ENCODE measurements at regions not wholly inside any gene's neighbourhood (a gene's known extent, or its start where the extent isn't known, plus 50 kb on each side); places are given as distances from the start of the nearest gene placed in this dataset.
"Not testable (repeated sequence)": the region's sequence is repeated elsewhere in the genome, so short reads cannot be mapped to it uniquely, and the experiment has no call there.

DNA sequence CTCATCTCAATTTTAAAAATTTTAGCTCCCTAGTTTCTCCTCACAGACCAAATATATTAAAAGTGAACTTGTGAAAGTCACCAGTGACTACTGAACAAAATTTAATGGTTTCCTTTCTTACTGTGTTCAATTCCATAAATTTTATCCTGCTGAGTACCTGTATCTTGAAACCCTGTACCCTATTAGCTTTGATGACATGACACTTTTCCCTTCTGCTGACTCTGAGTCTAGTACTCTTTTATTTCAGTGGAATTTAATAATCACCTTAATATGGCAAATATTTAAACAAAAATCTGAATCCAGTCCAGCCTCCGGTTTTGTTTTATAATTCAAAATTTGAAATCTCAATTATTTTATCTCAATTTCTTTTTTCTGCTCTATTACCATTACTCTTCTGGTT, 203.1 kb upstream of the NUDT6 start:
- Mint-ChIP-seq H3K36me3 (no peaks in the 10 kb centered on the region), H3K4me3 (no peak overlapping the region), H3K4me1 (no peaks in the 10 kb centered on the region), H3K9me3 (no peaks in the 10 kb centered on the region), H3K27ac (no peak overlapping the region)
- DNase-seq (ENCODE audit: low spot score in 2 of 2) (no peak), ATAC-seq (no peak)

DNA sequence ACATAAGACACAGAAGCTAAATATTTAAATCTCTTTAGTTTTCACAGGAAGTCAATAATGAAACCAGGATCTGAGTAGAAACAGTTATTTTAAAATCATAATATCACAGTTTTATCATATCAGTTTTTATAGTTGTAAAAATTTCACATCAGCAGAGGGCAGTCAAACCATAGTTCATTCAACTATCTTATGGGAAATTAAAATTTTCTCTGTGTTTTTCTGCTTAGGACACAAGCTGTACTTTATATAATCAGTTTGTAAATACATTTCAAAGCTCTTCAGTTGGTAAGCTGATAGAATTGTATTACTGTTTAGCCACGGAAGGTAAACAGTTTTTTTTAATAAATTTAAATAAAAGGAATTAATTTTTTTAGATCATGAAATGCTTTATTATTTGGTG, 204.8 kb upstream of the NUDT6 start:
- Mint-ChIP-seq H3K9me3 (no peaks in the 10 kb centered on the region), H3K4me3 (no peak overlapping the region), H3K27ac (no peak overlapping the region), H3K36me3 (no peaks in the 10 kb centered on the region), H3K4me1 (no peaks in the 10 kb centered on the region)
- no peak for DNase-seq (ENCODE audit: low spot score in 2 of 2)
- ATAC-seq = no peak

DNA sequence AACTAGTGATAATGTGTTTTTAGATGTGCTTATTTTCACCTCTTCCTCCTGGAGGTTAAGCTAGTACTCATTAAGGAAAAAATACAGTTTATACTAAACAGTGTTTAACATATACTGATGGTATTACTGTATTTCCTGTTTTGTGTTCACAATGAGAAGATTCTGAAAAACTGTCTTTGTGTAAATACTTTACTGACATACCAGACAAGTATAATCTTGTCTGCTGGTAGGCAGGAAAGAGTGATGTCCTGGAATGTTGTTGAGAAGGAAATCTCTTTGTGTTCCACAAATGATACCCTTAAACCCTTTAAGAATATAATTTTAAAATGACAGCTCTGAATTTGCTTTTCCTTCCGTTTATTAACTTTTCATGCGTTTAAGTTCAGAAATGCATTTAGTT, 205.5 kb upstream of the NUDT6 start:
- H3K36me3 Mint-ChIP-seq = no peaks in the 10 kb centered on the region
- ATAC-seq (no peak), DNase-seq (ENCODE audit: low spot score in 2 of 2) (no peak)
- no peak overlapping the region for H3K4me3 Mint-ChIP-seq
- H3K9me3 Mint-ChIP-seq = no peaks in the 10 kb centered on the region
- H3K27ac Mint-ChIP-seq = no peak overlapping the region
- H3K4me1 Mint-ChIP-seq = no peaks in the 10 kb centered on the region

DNA sequence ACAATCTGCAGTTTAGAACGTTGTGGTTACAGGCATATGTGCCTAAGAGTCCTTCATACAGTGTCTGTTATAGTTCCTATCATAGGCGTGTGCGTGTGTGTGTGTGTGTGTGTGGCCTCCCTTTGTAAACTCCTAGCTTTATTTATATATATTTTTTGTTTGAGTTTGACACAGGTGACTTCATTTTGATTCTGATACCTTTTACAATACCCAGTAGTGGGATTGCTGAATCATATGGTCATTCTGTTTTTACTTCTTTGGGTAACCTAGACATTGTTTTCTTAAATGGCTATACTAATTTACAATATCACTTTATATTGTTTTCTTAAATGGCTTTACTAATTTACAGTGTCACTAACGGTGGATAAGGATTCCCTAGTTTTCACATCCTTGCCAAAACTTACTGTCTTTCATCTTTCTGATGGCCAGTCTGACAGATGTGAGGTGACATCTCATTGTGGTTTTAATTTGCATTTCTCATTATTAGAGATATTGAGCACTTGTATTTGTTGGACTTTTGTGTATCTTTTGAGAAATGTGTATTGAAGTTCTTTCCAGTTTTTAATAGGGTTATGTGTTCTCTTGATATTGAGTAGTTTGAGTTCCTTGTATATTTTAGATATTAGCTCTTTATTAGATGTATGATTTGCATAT, 211.1 kb upstream of the NUDT6 start:
- H3K4me1 Mint-ChIP-seq = no peaks in the 10 kb centered on the region
- no peak for DNase-seq (ENCODE audit: low spot score in 2 of 2)
- no peak for ATAC-seq
- no peak overlapping the region for H3K4me3 Mint-ChIP-seq
- no peaks in the 10 kb centered on the region for H3K9me3 Mint-ChIP-seq
- no peak overlapping the region for H3K27ac Mint-ChIP-seq
- H3K36me3 Mint-ChIP-seq = no peaks in the 10 kb centered on the region

DNA sequence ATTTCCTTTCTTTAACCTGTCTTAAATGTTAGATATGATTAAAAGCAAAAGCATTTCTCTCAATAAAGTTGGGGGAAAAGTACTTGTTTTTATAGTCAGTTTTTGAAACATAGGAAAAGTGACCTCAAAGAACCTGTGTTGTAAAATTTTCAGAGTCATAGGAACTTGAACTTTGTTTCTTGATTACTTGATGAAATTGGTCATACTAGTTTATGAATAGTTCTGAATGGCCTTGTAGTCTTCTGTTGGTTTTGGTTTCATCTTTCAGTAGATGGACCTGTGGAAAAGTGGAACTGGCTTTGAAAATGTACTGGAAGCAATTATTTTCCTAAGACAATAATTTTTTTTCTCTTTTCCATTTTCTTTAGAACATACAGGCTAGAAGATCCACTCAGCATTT, 222.2 kb upstream of the NUDT6 start:
- DNase-seq (ENCODE audit: low spot score in 2 of 2) (no peak), ATAC-seq (no peak)
- Mint-ChIP-seq H3K4me1 (no peaks in the 10 kb centered on the region), H3K36me3 (no peaks in the 10 kb centered on the region), H3K4me3 (no peak overlapping the region), H3K27ac (no peak overlapping the region), H3K9me3 (peaks cover 3% of the 10 kb centered on the region)

DNA sequence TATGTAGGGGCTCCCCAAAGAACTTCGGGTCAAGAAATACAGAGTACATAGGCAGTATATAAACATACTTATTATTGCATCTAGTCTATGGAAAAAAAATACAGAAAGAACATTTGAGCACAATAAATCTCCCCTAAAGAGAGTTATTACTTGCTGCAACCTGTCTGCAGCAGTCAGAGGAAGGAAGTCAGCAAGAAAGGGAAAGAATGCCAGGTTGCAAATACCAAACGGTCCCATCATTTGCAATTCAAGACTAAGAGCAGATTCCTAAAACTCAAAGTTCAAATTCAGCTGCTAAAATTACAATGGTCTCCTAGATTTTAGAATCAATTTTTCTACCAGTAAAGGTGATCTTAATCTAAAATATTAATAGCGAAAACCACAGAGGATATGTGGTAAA, 236.2 kb upstream of the NUDT6 start:
- H3K27ac Mint-ChIP-seq = no peak overlapping the region
- DNase-seq (ENCODE audit: low spot score in 2 of 2) = no peak
- no peaks in the 10 kb centered on the region for H3K9me3 Mint-ChIP-seq
- H3K36me3 Mint-ChIP-seq = no peaks in the 10 kb centered on the region
- no peaks in the 10 kb centered on the region for H3K4me1 Mint-ChIP-seq
- H3K4me3 Mint-ChIP-seq = no peak overlapping the region
- ATAC-seq = no peak

DNA sequence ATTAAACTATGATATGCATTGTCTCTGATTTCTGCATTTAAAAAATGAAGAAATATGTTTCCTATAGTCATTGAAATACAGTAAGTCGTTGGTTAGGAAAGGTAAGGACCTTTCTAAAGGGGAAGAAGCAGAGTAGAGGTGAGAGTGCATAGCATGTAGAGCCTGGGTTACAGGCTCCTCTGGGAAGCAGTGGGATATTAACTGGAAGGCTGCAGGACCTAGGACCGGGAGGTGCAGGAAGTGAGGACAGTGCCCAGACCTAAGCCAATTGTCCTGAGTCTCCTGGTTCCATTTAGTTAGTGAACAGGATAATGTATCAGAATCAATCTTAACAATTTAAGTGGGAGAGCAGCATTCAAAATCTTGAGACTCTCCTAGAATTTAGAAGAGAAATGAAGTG, 237.1 kb upstream of the NUDT6 start:
- Mint-ChIP-seq H3K4me1 (no peaks in the 10 kb centered on the region), H3K9me3 (no peaks in the 10 kb centered on the region), H3K4me3 (no peak overlapping the region), H3K27ac (no peak overlapping the region), H3K36me3 (no peaks in the 10 kb centered on the region)
- no peak for DNase-seq (ENCODE audit: low spot score in 2 of 2)
- no peak for ATAC-seq

DNA sequence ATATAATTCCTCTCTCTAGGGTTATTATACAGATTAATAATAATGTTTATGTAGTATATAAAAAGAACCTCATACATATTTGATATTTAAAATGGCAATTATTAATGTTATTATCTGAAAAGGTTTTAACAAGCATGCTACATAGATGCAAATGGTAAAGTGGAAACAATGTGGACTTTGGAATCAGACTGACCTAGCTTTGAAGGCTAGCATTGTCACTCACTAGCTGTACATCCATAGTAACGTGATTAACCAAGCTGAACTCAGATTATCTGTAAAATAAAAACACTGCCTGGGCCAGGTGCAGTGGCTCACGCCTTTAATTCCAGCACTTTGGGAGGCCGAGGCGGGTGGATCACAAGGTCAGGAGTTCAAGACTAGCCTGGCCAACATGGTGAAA, 233.7 kb upstream of the SPRY1 start:
- ATAC-seq (no peak), DNase-seq (ENCODE audit: low spot score in 2 of 2) (no peak)
- H3K4me1 Mint-ChIP-seq = no peaks in the 10 kb centered on the region
- H3K9me3 Mint-ChIP-seq = no peaks in the 10 kb centered on the region
- H3K4me3 Mint-ChIP-seq = no peak overlapping the region
- H3K27ac Mint-ChIP-seq = no peak overlapping the region
- H3K36me3 Mint-ChIP-seq = no peaks in the 10 kb centered on the region

DNA sequence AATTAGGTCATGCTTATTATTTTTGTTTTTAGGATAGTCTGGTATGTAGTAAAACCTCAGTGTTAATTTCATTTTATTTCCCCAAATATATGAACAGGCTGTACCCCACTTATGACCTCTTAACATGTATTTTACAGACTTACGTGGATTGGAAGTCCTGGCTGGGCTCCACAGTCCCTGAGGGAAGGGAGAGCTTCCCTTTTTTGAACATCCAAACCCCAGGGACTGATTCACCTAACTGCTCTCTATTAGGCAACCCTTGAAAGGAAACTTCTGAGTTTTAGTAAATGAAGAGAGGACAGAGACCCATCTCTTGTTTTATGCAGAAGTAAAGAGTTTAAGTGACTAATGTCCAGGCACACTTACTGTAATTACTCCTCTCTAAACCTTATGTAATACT, 233.1 kb upstream of the SPRY1 start:
- Mint-ChIP-seq H3K27ac (no peak overlapping the region), H3K4me1 (no peaks in the 10 kb centered on the region), H3K9me3 (no peaks in the 10 kb centered on the region), H3K4me3 (no peak overlapping the region), H3K36me3 (no peaks in the 10 kb centered on the region)
- no peak for ATAC-seq
- no peak for DNase-seq (ENCODE audit: low spot score in 2 of 2)

DNA sequence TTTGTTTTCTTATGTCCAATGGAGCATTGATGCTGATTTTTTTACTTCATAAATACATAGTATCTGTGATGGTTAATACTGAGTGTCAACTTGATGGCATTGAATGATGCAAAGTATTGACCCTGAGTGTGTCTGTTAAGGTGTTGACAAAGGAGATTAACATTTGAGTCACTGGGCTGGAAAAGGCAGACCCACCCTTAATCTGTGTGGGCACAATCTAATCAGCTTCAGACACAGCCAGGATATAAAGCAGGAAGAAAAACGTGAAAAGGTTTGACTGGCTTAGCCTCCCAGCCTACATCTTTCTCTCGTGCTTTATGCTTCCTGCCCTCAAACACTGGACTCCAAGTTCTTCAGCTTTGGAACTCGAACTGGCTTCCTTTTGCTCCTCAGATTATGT, 230.6 kb upstream of the SPRY1 start:
- ATAC-seq = no peak
- no peak overlapping the region for H3K4me3 Mint-ChIP-seq

DNA sequence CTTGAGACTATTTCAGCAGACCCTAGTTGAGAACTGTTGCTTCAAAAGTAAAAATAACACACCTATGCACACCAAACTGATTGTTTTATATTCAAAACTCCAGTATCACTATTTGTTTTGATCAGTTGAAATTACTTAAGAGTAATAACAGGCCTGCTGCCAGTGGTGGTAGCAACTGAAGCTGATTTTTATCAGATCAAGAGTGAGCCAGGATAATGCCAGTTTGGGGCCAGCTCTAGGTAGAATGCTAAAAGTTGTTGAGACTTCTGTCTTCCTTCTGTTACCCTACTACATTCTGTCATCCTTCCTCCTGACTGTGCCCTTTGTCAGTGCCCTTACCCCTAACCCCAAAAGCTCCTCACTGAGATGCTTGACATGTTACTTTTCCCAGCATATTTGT, 228.7 kb upstream of the SPRY1 start:
- Mint-ChIP-seq H3K4me1 (no peaks in the 10 kb centered on the region), H3K36me3 (no peaks in the 10 kb centered on the region), H3K27ac (no peak overlapping the region), H3K9me3 (no peaks in the 10 kb centered on the region), H3K4me3 (no peak overlapping the region)
- DNase-seq (ENCODE audit: low spot score in 2 of 2) (no peak), ATAC-seq (no peak)

More for the DNA sequence above, 230.6 kb upstream of the SPRY1 start:
- DNase-seq (ENCODE audit: low spot score in 2 of 2) = no peak
- Mint-ChIP-seq H3K36me3 (no peaks in the 10 kb centered on the region), H3K9me3 (no peaks in the 10 kb centered on the region), H3K4me1 (no peaks in the 10 kb centered on the region), H3K27ac (no peak overlapping the region)

DNA sequence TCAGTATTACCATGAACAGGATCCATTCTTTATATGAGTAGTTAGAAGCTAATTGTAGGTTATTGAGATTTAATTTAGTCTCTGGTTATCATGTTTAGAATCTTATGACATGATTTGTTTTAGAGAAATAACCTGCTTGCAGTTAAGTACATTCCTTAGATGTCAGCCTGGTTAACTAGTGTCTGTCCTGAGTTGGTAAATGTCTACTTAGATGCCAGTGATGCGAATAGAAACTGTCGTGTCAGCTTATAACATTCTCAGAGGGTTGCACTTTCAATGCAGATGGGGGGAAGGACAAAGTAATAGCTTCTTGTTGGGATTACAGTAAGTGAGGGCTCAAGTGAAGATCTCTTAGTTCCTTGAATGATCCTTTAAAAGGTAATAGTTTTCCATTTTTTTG, 227.8 kb upstream of the SPRY1 start:
- no peak overlapping the region for H3K4me3 Mint-ChIP-seq
- no peak for ATAC-seq
- H3K36me3 Mint-ChIP-seq = no peaks in the 10 kb centered on the region
- no peaks in the 10 kb centered on the region for H3K4me1 Mint-ChIP-seq
- no peak for DNase-seq (ENCODE audit: low spot score in 2 of 2)
- H3K27ac Mint-ChIP-seq = no peak overlapping the region
- H3K9me3 Mint-ChIP-seq = no peaks in the 10 kb centered on the region

DNA sequence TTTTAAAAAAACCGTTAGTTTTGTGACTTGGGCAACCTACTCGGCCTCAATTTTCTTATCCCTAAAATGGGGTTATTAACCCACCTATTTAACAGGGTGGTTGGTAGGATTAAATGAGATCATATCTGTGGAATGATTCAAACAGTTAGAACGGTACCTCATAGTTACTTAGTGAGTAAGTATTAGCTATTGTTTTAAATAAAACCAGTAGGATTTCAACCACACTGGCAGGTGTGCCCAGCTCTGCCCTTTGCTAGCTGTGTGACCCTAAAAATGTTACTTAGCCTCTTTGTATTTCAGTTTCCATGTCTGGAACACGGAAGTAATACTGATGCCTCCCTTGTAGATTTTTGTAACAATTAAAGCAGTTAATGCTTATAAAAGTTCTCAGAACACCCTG, 225.8 kb upstream of the SPRY1 start:
- DNase-seq (ENCODE audit: low spot score in 2 of 2) (no peak), ATAC-seq (no peak)
- Mint-ChIP-seq H3K4me1 (no peaks in the 10 kb centered on the region), H3K9me3 (no peaks in the 10 kb centered on the region), H3K4me3 (no peak overlapping the region), H3K36me3 (no peaks in the 10 kb centered on the region), H3K27ac (no peak overlapping the region)

DNA sequence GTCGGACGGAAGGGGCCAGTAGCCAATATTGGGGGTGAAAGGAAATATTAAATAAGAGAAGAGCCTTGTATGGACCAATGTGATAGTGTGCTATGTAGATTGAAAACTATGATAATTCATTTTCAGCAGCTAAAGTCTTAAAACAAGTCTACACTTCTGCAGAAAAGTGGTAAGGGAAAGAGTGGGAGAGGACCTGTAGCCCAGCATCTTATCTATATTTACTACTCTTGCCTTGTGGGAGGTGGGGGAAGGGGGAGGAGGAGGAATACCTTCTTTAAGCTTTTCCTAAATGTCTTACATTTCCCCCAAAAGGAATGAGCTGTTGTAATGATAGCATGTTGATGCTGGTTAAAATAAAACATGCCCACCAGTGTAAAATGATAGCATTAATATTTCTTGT, 220.0 kb upstream of the SPRY1 start:
- no peaks in the 10 kb centered on the region for H3K9me3 Mint-ChIP-seq
- ATAC-seq = no peak
- DNase-seq (ENCODE audit: low spot score in 2 of 2) = no peak
- H3K36me3 Mint-ChIP-seq = no peaks in the 10 kb centered on the region
- H3K4me3 Mint-ChIP-seq = no peak overlapping the region
- H3K4me1 Mint-ChIP-seq = no peaks in the 10 kb centered on the region
- H3K27ac Mint-ChIP-seq = no peak overlapping the region

DNA sequence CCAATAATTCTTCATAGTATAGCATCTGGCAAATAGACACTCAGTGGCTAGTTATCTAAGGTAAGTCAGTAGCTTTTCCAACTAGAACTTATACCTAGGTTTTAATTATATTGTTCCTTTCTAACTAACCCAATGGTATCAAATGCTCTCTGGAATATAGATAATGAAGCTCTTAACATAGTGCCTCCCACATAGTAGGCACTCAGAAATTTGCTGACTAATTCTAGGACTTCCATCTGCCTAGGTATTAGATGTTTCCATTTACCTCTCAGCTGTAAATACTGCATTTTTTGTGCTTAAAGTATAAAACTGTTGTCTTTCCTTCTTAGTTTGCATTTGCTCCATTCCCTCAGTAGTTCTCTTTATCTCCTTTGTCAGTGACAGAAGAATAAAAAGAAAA, 214.3 kb upstream of the SPRY1 start:
- Mint-ChIP-seq H3K4me3 (no peak overlapping the region), H3K27ac (no peak overlapping the region), H3K4me1 (no peaks in the 10 kb centered on the region), H3K36me3 (no peaks in the 10 kb centered on the region), H3K9me3 (no peaks in the 10 kb centered on the region)
- no peak for DNase-seq (ENCODE audit: low spot score in 2 of 2)
- no peak for ATAC-seq

DNA sequence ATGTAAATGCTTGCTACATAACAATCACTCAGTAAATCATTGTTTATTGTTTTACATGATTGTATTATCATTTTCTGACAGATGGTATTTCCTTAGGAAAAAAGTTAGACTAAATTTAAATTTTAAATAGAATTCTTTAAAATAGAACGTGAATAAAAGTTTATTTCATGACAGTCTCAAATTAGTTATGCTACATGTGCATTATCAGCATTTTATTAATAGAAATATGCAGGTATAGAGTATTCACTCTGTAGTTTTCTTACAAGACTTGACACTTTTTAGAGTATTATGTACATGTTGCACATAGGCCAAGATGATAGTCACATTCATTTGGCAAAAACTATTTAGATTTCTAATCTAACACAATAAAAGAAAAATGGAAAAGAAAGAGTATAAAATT, 213.3 kb upstream of the SPRY1 start:
- H3K27ac Mint-ChIP-seq = no peak overlapping the region
- ATAC-seq (no peak), DNase-seq (ENCODE audit: low spot score in 2 of 2) (no peak)
- H3K4me3 Mint-ChIP-seq = no peak overlapping the region
- no peaks in the 10 kb centered on the region for H3K9me3 Mint-ChIP-seq
- H3K36me3 Mint-ChIP-seq = no peaks in the 10 kb centered on the region
- H3K4me1 Mint-ChIP-seq = no peaks in the 10 kb centered on the region

DNA sequence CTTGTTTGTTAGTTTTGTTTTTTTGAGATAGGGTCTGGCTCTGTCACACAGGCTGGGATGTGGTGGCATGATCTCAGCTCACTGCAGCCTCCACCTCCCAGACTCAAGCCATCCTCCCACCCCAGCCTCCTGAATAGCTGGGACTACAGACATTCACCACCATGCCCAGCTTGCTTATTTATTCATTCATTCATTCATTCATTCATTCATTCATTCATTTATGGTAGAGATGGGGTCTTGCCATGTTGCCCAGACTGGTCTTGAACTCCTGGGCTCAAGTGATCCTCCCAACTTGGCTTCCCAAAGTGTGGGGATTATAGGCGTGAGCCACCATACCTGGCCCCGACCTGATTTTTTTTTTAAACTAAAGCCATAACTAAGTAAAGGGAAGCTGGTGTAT, 212.8 kb upstream of the SPRY1 start:
- H3K27ac Mint-ChIP-seq; H3K4me3 Mint-ChIP-seq; ATAC-seq; H3K4me1 Mint-ChIP-seq; H3K9me3 Mint-ChIP-seq; H3K36me3 Mint-ChIP-seq; DNase-seq (ENCODE audit: low spot score in 2 of 2): not testable (repeated sequence)
